Keratinocyte (primary cell): ENCODE measurements at regions not wholly inside any gene's neighbourhood (a gene's known extent, or its start where the extent isn't known, plus 50 kb on each side); places are given as distances from the start of the nearest gene placed in this dataset.

Experiments
- DNase-seq: peaks from one replicate; pipeline ENCODE4 v3.0.0-alpha.2; 2011; ENCODE audit warnings: low read depth, missing footprints, low spot score
- FAIRE-seq: peaks from 2 replicates; lab custom pipeline; 2011; peaks lifted over from hg19 to GRCh38; lab: Jason Lieb, UNC
- H2AFZ ChIP-seq: 2 replicates; pipeline ENCODE4 v1.6.0; 2012; ENCODE audit warnings: low read length, control low read depth, inconsistent platforms; ENCODE audit not compliant: control insufficient read depth
- H3K27ac ChIP-seq: 2 replicates; pipeline ENCODE4 v1.5.1; 2011; ENCODE audit warnings: low read length; ENCODE audit not compliant: control insufficient read depth, insufficient read depth
- H3K27me3 ChIP-seq: 3 replicates; pipeline ENCODE4 v1.6.0; 2011; ENCODE audit warnings: low read length; ENCODE audit not compliant: control insufficient read depth, insufficient read depth; ENCODE audit errors: extremely low read depth
- H3K36me3 ChIP-seq, 2 experiments: 2 replicates in 1 of 2; 3 replicates in 1 of 2; pipeline ENCODE4 v1.5.1; 2011; ENCODE audit warnings: low read length in 2 of 2, mild to moderate bottlenecking in 1 of 2; ENCODE audit not compliant: control insufficient read depth in 2 of 2, insufficient read depth in 2 of 2; ENCODE audit errors: extremely low read depth in 1 of 2
- H3K4me1 ChIP-seq: 3 replicates; pipeline ENCODE4 v1.5.1; 2011; ENCODE audit warnings: low read length; ENCODE audit not compliant: control insufficient read depth, insufficient read depth; ENCODE audit errors: extremely low read depth
- H3K4me2 ChIP-seq: 3 replicates; pipeline ENCODE4 v1.6.0; 2011; ENCODE audit warnings: low read depth, low read length; ENCODE audit not compliant: control insufficient read depth, insufficient read depth; ENCODE audit errors: extremely low read depth
- H3K4me3 ChIP-seq, 3 experiments: fragments of 200-600 bp in 1 of 3; sonication (generic) in 1 of 3; 2 replicates in 2 of 3; 3 replicates in 1 of 3; pipeline ENCODE4 v1.5.1; 2011 to 2016; ENCODE audit warnings: low read length in 3 of 3, mild to moderate bottlenecking in 3 of 3, control low read depth in 2 of 3, inconsistent platforms in 1 of 3, low read depth in 1 of 3, mixed read lengths in 1 of 3, mixed run types in 1 of 3, moderate library complexity in 1 of 3; ENCODE audit not compliant: control insufficient read depth in 2 of 3, insufficient read depth in 2 of 3; ENCODE audit errors: extremely low read depth in 1 of 3
- H3K79me2 ChIP-seq: 2 replicates; pipeline ENCODE4 v1.6.0; 2012; ENCODE audit warnings: low read length; ENCODE audit not compliant: control insufficient read depth, insufficient read depth
- H3K9ac ChIP-seq: 3 replicates; pipeline ENCODE4 v1.6.0; 2011; ENCODE audit warnings: low read length; ENCODE audit not compliant: control insufficient read depth, insufficient read depth; ENCODE audit errors: extremely low read depth
- H3K9me1 ChIP-seq: 3 replicates; pipeline ENCODE4 v1.6.0; 2011; ENCODE audit warnings: low read length; ENCODE audit not compliant: control insufficient read depth, insufficient read depth; ENCODE audit errors: extremely low read depth
- H3K9me3 ChIP-seq: 2 replicates; pipeline ENCODE4 v1.5.1; 2012; ENCODE audit warnings: low read depth, low read length; ENCODE audit not compliant: control insufficient read depth
- H4K20me1 ChIP-seq: 3 replicates; pipeline ENCODE4 v1.6.0; 2011; ENCODE audit warnings: low read length; ENCODE audit not compliant: control insufficient read depth, insufficient read depth; ENCODE audit errors: extremely low read depth
- EZH2 ChIP-seq: IDR thresholded peaks from one replicate; pipeline ENCODE4 v1.6.1; 2012; ENCODE audit warnings: inconsistent platforms, mild to moderate bottlenecking, low read length, moderate library complexity
- dilution Hi-C: fragments of 300-500 bp; cut with MboI; formaldehyde crosslinking; loops from one replicate; pipeline ENCODE4 v1.7.0; 2020; ENCODE audit warnings: low sequenced_read_pairs; ENCODE audit not compliant: extremely low pct_ligation_motif_present
- TF ChIP-seq, protein P1 (sequence below), 3 experiments: IDR thresholded peaks in 1 of 3; conservative IDR thresholded peaks in 1 of 3; optimal IDR thresholded peaks in 1 of 3; 2 replicates in 2 of 3; 3 replicates in 1 of 3; pipeline versions ENCODE3 to v1.5.1; 2011; ENCODE audit warnings: low read length in 3 of 3, mild to moderate bottlenecking in 3 of 3, moderate library complexity in 2 of 3, control low read depth in 1 of 3, inconsistent platforms in 1 of 3; ENCODE audit not compliant: insufficient read depth in 2 of 3; ENCODE audit errors: extremely low read depth in 1 of 3

DNA sequence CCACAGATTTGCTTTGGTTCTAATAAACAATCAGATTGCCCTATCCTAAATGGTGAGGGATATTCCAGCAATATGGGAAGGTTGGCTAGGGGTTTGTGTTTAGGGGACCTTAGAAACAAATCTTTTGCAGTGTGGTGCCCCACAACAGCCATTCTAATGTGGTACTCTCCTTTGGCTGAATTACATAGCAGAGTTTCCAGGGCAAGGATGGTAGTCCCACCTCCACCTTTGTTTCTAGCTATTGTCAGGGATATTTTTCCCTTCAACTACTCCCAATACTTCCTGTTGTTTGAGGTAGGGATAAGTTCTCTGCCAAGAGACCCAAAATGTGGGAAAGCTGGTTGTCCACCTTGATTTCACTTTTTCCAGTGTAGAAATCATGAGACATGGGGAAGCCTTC, 494.7 kb upstream of the CHORDC1 start:
- no peak overlapping the region for H2AFZ ChIP-seq
- no peak overlapping the region for H3K4me3 ChIP-seq
- H3K4me2 ChIP-seq = no peak overlapping the region
- H3K9ac ChIP-seq = no peak overlapping the region
- no peak for TF ChIP-seq EZH2
- TF ChIP-seq, protein P1, sequence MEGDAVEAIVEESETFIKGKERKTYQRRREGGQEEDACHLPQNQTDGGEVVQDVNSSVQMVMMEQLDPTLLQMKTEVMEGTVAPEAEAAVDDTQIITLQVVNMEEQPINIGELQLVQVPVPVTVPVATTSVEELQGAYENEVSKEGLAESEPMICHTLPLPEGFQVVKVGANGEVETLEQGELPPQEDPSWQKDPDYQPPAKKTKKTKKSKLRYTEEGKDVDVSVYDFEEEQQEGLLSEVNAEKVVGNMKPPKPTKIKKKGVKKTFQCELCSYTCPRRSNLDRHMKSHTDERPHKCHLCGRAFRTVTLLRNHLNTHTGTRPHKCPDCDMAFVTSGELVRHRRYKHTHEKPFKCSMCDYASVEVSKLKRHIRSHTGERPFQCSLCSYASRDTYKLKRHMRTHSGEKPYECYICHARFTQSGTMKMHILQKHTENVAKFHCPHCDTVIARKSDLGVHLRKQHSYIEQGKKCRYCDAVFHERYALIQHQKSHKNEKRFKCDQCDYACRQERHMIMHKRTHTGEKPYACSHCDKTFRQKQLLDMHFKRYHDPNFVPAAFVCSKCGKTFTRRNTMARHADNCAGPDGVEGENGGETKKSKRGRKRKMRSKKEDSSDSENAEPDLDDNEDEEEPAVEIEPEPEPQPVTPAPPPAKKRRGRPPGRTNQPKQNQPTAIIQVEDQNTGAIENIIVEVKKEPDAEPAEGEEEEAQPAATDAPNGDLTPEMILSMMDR (optimal IDR thresholded peaks at IDR 0.05 in 1 of 3, IDR thresholded peaks at IDR 0.05 in 1 of 3, conservative IDR thresholded peaks at IDR 0.05 in 1 of 3; ENCODE audit: extremely low read depth in 1 of 3, insufficient read depth in 2 of 3, low read length in 3 of 3) = no peak
- no peaks in the 10 kb centered on the region for H3K27me3 ChIP-seq
- H3K79me2 ChIP-seq = no peaks in the 10 kb centered on the region
- H3K9me1 ChIP-seq = no peaks in the 10 kb centered on the region
- no peaks in the 10 kb centered on the region for H4K20me1 ChIP-seq
- H3K4me1 ChIP-seq = no peaks in the 10 kb centered on the region
- DNase-seq = no peak
- FAIRE-seq = no peak
- no peaks in the 10 kb centered on the region for H3K9me3 ChIP-seq
- dilution Hi-C loops = no loop called here
- no peaks in the 10 kb centered on the region for H3K36me3 ChIP-seq
- H3K27ac ChIP-seq = no peak overlapping the region

DNA sequence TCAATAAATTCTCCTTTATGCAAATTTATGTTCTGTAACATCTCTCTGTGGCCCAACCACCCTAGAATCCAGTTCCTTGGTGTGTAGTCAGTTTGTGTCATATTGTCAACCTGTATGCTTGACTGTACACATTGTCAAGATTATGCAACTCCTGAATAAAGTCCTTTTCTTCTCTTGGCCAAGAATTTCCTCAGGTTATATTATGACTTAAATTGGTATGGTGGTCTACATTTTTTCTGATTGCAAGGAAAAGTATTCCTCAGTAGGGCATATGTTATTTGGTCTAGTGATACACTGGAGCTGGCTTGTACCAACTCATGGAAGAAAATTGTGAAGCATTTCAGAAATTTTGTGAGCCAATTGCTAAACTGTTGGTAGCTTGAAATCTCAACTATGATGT, 482.8 kb upstream of the CHORDC1 start:
- no peaks in the 10 kb centered on the region for H3K9me3 ChIP-seq
- no peak overlapping the region for H3K9ac ChIP-seq
- FAIRE-seq (no peak), DNase-seq (no peak)
- no peak overlapping the region for H2AFZ ChIP-seq
- no peaks in the 10 kb centered on the region for H3K27me3 ChIP-seq
- H3K4me2 ChIP-seq = no peak overlapping the region
- no peaks in the 10 kb centered on the region for H3K79me2 ChIP-seq
- H3K36me3 ChIP-seq = no peaks in the 10 kb centered on the region
- TF ChIP-seq, protein P1 (optimal IDR thresholded peaks at IDR 0.05 in 1 of 3, IDR thresholded peaks at IDR 0.05 in 1 of 3, conservative IDR thresholded peaks at IDR 0.05 in 1 of 3; ENCODE audit: extremely low read depth in 1 of 3, insufficient read depth in 2 of 3, low read length in 3 of 3) = no peak
- no peak for TF ChIP-seq EZH2
- H3K4me1 ChIP-seq = no peaks in the 10 kb centered on the region
- no peak overlapping the region for H3K4me3 ChIP-seq
- no peak overlapping the region for H3K27ac ChIP-seq
- dilution Hi-C loops = no loop called here
- no peaks in the 10 kb centered on the region for H3K9me1 ChIP-seq
- H4K20me1 ChIP-seq = no peaks in the 10 kb centered on the region
